ENCODE measurements at regions not wholly inside any gene's neighbourhood (a gene's known extent, or its start where the extent isn't known, plus 50 kb on each side); places are given as distances from the start of the nearest gene placed in this dataset.

- Mint-ChIP-seq H3K4me1 (ENCODE audit: unreplicated experiment) (peaks cover 6% of the 10 kb centered on the region), H3K27me3 (ENCODE audit: unreplicated experiment) (no peaks in the 10 kb centered on the region), H3K4me3 (ENCODE audit: unreplicated experiment) (no peak overlapping the region), H3K36me3 (ENCODE audit: low read depth, unreplicated experiment) (no peaks in the 10 kb centered on the region), H3K27ac (ENCODE audit: unreplicated experiment) (no peak overlapping the region), H3K9me3 (ENCODE audit: unreplicated experiment) (no peaks in the 10 kb centered on the region)
- TF ChIP-seq, protein P1, sequence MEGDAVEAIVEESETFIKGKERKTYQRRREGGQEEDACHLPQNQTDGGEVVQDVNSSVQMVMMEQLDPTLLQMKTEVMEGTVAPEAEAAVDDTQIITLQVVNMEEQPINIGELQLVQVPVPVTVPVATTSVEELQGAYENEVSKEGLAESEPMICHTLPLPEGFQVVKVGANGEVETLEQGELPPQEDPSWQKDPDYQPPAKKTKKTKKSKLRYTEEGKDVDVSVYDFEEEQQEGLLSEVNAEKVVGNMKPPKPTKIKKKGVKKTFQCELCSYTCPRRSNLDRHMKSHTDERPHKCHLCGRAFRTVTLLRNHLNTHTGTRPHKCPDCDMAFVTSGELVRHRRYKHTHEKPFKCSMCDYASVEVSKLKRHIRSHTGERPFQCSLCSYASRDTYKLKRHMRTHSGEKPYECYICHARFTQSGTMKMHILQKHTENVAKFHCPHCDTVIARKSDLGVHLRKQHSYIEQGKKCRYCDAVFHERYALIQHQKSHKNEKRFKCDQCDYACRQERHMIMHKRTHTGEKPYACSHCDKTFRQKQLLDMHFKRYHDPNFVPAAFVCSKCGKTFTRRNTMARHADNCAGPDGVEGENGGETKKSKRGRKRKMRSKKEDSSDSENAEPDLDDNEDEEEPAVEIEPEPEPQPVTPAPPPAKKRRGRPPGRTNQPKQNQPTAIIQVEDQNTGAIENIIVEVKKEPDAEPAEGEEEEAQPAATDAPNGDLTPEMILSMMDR (IDR thresholded peaks at IDR 0.05; ENCODE audit: unreplicated experiment) = peak; percentile 32
- DNase-seq (ENCODE audit: low spot score) = no peak
Observed at GRCh38 chr6:50610562-50610961, 102.8 kb upstream of the TFAP2D start.

DNA sequence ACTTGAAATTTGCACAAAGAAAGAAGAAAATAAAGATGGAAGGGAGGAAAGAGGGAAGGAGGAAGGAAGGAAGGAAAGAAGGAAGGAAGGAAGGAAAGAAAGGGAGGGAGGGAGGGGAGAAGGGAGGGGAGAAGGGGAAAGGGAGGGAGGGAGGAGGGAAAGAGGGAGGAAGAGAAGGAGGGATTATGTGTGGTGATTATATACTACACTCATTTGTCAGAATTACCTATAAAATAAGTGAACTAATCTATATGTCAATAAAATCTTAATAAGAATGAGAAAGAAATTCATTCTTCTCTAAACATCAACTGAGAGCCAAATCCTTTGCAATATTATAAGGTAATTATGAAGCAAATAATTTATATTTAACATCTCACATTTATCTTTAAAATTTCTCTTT is 77.9 kb upstream of the TFAP2D start:
- Mint-ChIP-seq H3K27me3 (ENCODE audit: unreplicated experiment) (no peaks in the 10 kb centered on the region), H3K4me3 (ENCODE audit: unreplicated experiment) (no peak overlapping the region), H3K36me3 (ENCODE audit: low read depth, unreplicated experiment) (no peaks in the 10 kb centered on the region), H3K4me1 (ENCODE audit: unreplicated experiment) (no peaks in the 10 kb centered on the region), H3K9me3 (ENCODE audit: unreplicated experiment) (no peaks in the 10 kb centered on the region), H3K27ac (ENCODE audit: unreplicated experiment) (no peak overlapping the region)
- no peak for DNase-seq (ENCODE audit: low spot score)
- TF ChIP-seq, protein P1 (IDR thresholded peaks at IDR 0.05; ENCODE audit: unreplicated experiment) = no peak

DNA sequence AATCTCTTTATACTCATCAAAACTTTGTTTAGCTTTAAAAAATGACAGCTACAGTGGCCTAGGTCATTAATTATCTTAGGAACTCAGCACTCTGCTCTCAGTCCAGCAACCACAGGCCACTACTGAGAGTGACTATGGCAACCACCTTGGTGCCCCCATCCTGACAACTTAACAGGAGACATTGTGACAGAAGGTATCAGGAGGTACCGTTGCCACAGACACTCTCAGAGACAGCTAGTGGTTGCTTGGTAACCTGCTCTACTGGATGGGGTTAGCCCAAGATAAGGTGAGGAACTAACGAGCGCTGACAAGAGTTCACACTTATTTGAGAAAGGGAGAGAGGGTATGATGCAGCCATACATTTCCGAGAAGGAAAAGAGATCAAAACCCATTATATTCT is 76.1 kb upstream of the TFAP2D start:
- H3K9me3 Mint-ChIP-seq (ENCODE audit: unreplicated experiment) = no peaks in the 10 kb centered on the region

DNA sequence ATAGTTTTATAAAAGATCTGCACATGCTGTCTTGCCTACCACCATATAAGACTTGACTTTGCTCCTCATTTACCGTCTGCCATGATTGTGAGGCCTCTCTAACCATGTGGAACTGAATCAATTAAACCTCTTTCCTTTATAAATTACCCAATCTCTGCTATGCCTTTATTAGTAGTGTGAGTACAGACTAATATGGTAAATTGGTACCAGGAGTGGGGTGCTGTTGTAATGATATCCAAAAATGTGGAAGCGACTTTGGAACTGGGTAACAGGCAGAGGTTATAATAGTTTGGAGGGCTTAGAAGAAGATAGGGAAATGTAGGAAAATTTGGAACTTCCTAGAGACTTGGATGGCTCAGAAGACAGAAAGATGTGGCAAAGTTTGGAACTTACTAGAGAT is 64.2 kb upstream of the TFAP2D start:
- H3K27ac Mint-ChIP-seq (ENCODE audit: unreplicated experiment) = no peak overlapping the region
- TF ChIP-seq, protein P1 (IDR thresholded peaks at IDR 0.05; ENCODE audit: unreplicated experiment) = no peak
- DNase-seq (ENCODE audit: low spot score) = no peak
- H3K36me3 Mint-ChIP-seq (ENCODE audit: low read depth, unreplicated experiment) = peaks cover 3% of the 10 kb centered on the region
- no peak overlapping the region for H3K4me3 Mint-ChIP-seq (ENCODE audit: unreplicated experiment)
- H3K9me3 Mint-ChIP-seq (ENCODE audit: unreplicated experiment) = peaks cover 7% of the 10 kb centered on the region
- H3K4me1 Mint-ChIP-seq (ENCODE audit: unreplicated experiment) = no peaks in the 10 kb centered on the region
- peaks cover 2% of the 10 kb centered on the region for H3K27me3 Mint-ChIP-seq (ENCODE audit: unreplicated experiment)

More for the DNA sequence above, 76.1 kb upstream of the TFAP2D start:
- no peaks in the 10 kb centered on the region for H3K36me3 Mint-ChIP-seq (ENCODE audit: low read depth, unreplicated experiment)
- DNase-seq (ENCODE audit: low spot score) = no peak
- H3K4me3 Mint-ChIP-seq (ENCODE audit: unreplicated experiment) = no peak overlapping the region
- no peak overlapping the region for H3K27ac Mint-ChIP-seq (ENCODE audit: unreplicated experiment)
- no peaks in the 10 kb centered on the region for H3K4me1 Mint-ChIP-seq (ENCODE audit: unreplicated experiment)
- TF ChIP-seq, protein P1 (IDR thresholded peaks at IDR 0.05; ENCODE audit: unreplicated experiment) = no peak
- peaks cover 4% of the 10 kb centered on the region for H3K27me3 Mint-ChIP-seq (ENCODE audit: unreplicated experiment)

- H3K4me1 Mint-ChIP-seq (ENCODE audit: unreplicated experiment) = no peaks in the 10 kb centered on the region
- DNase-seq (ENCODE audit: low spot score) = no peak
- TF ChIP-seq, protein P1 (IDR thresholded peaks at IDR 0.05; ENCODE audit: unreplicated experiment) = no peak
- no peak overlapping the region for H3K27ac Mint-ChIP-seq (ENCODE audit: unreplicated experiment)
- peaks cover 3% of the 10 kb centered on the region for H3K36me3 Mint-ChIP-seq (ENCODE audit: low read depth, unreplicated experiment)
- peaks cover 7% of the 10 kb centered on the region for H3K9me3 Mint-ChIP-seq (ENCODE audit: unreplicated experiment)
- no peaks in the 10 kb centered on the region for H3K27me3 Mint-ChIP-seq (ENCODE audit: unreplicated experiment)
- H3K4me3 Mint-ChIP-seq (ENCODE audit: unreplicated experiment) = no peak overlapping the region
Observed at GRCh38 chr6:50653253-50653652, 60.1 kb upstream of the TFAP2D start.

Measured in endothelial cell (in vitro differentiated cells).